KMS-11 (cell line): ENCODE measurements at regions not wholly inside any gene's neighbourhood (a gene's known extent, or its start where the extent isn't known, plus 50 kb on each side); places are given as distances from the start of the nearest gene placed in this dataset.

Source experiments
- H2AFZ ChIP-seq: fragments of 200-600 bp; sonication (generic); 2 replicates; pipeline ENCODE4 v1.6.1; 2016; ENCODE audit warnings: antibody characterized with exemption, mixed run types, low read depth
- H3K27ac ChIP-seq: fragments of 200-600 bp; sonication (generic); 2 replicates; pipeline ENCODE4 v1.6.1; 2016; ENCODE audit warnings: mild to moderate bottlenecking, mixed run types
- H3K27me3 ChIP-seq: fragments of 200-600 bp; sonication (generic); 2 replicates; pipeline ENCODE4 v1.6.1; 2017; ENCODE audit warnings: mild to moderate bottlenecking, low read depth, mixed run types, moderate library complexity; ENCODE audit not compliant: insufficient read depth
- H3K36me3 ChIP-seq: fragments of 200-600 bp; sonication (generic); 2 replicates; pipeline ENCODE4 v1.6.1; 2017; ENCODE audit warnings: mild to moderate bottlenecking, mixed run types; ENCODE audit not compliant: insufficient read depth
- H3K4me1 ChIP-seq: fragments of 200-600 bp; sonication (generic); 2 replicates; pipeline ENCODE4 v1.6.1; 2016; ENCODE audit warnings: mild to moderate bottlenecking, low read depth, mixed run types; ENCODE audit not compliant: poor library complexity, severe bottlenecking
- H3K4me2 ChIP-seq: fragments of 200-600 bp; sonication (generic); 2 replicates; pipeline ENCODE4 v1.7.0; 2016; ENCODE audit warnings: mild to moderate bottlenecking, mixed run types
- H3K4me3 ChIP-seq: fragments of 200-600 bp; sonication (generic); IDR thresholded peaks from 2 replicates; pipeline ENCODE4 v1.6.1; 2017; ENCODE audit warnings: low read depth, low read length, mixed read lengths; ENCODE audit not compliant: insufficient read depth
- H3K79me2 ChIP-seq: fragments of 200-600 bp; sonication (generic); 2 replicates; pipeline ENCODE4 v1.6.1; 2016; ENCODE audit warnings: low read depth, mixed run types; ENCODE audit not compliant: insufficient read depth
- H3K9ac ChIP-seq: fragments of 200-600 bp; sonication (generic); 2 replicates; pipeline ENCODE4 v1.6.1; 2016; ENCODE audit warnings: mild to moderate bottlenecking, mixed run types
- H4K20me1 ChIP-seq: fragments of 200-600 bp; sonication (generic); 2 replicates; pipeline ENCODE4 v1.6.1; 2016; ENCODE audit warnings: mild to moderate bottlenecking, mixed run types; ENCODE audit not compliant: insufficient read depth
- TF ChIP-seq, protein P1 (sequence below): fragments of 200-600 bp; sonication (generic); conservative IDR thresholded peaks from 2 replicates; pipeline ENCODE4 v1.6.1; 2017; ENCODE audit warnings: low read depth, mild to moderate bottlenecking, antibody characterized with exemption, low read length, moderate library complexity, mixed read lengths

DNA sequence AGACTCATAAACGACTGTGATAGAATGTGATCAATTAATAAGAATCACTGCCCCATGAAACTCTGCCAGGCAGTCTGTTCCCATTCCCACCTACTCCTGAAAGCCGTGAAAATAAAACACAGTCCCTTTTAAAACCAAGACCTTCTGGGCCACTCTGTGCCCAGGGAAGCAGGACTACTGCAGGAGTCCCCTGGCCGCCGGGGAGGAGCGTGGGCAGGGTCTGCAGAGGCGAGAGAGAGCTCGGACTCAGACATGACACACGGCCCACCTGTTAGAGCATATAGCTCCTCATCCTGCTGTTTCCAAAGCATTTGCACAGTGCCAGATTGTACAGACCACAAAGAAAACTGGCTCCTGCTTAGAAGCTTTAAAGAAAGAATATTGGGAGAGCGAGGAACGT, 400.5 kb downstream of the SHANK2 start:
- no peak overlapping the region for H2AFZ ChIP-seq
- no peaks in the 10 kb centered on the region for H3K36me3 ChIP-seq
- H4K20me1 ChIP-seq: no peaks in the 10 kb centered on the region
- H3K27ac ChIP-seq: no peak overlapping the region
- H3K4me1 ChIP-seq: no peaks in the 10 kb centered on the region
- no peak overlapping the region for H3K4me2 ChIP-seq
- H3K79me2 ChIP-seq: no peaks in the 10 kb centered on the region
- H3K4me3 ChIP-seq: no peak overlapping the region
- TF ChIP-seq, protein P1, sequence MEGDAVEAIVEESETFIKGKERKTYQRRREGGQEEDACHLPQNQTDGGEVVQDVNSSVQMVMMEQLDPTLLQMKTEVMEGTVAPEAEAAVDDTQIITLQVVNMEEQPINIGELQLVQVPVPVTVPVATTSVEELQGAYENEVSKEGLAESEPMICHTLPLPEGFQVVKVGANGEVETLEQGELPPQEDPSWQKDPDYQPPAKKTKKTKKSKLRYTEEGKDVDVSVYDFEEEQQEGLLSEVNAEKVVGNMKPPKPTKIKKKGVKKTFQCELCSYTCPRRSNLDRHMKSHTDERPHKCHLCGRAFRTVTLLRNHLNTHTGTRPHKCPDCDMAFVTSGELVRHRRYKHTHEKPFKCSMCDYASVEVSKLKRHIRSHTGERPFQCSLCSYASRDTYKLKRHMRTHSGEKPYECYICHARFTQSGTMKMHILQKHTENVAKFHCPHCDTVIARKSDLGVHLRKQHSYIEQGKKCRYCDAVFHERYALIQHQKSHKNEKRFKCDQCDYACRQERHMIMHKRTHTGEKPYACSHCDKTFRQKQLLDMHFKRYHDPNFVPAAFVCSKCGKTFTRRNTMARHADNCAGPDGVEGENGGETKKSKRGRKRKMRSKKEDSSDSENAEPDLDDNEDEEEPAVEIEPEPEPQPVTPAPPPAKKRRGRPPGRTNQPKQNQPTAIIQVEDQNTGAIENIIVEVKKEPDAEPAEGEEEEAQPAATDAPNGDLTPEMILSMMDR: no peak
- H3K9ac ChIP-seq: no peak overlapping the region
- no peaks in the 10 kb centered on the region for H3K27me3 ChIP-seq

DNA sequence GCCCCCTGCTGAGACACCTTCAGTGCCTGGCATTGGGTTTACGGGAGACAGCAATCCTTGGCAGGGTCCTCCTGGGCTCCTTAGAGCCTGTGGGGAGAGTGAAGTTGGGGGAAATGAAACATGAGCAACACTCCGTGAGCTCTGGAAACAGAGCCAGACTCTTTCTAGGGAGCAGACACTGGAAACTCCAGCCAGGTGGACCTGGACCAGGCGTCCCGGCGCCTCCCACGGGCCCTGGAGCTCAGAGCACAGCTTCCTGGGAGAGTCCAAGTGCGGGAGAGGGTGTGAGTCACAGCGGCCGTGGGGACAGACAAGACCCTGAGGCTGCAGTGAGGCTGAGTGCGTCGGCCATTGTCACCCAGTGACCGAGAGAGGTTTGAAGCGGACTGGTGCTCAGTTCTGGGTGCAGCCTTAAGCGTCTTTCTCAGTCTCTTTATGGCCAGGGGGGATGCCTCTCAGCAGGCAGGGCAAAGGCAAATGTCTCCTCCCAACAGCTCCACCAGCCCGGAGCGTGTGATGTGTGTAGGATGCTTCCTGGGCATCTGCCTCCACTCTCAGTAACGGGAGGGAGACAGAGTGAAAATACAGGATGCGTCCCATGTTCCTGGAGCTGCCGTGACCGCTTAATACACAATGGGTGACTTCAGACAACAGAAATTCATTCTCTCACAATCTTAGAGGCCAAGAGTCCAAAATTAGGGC, 399.2 kb downstream of the SHANK2 start:
- Histone ChIP-seq H3K9ac (no peak overlapping the region), H2AFZ (no peak overlapping the region), H3K27ac (no peak overlapping the region), H3K79me2 (no peaks in the 10 kb centered on the region), H3K27me3 (no peaks in the 10 kb centered on the region), H3K4me3 (no peak overlapping the region), H3K36me3 (no peaks in the 10 kb centered on the region), H3K4me1 (no peaks in the 10 kb centered on the region), H3K4me2 (no peak overlapping the region), H4K20me1 (no peaks in the 10 kb centered on the region)
- TF ChIP-seq, protein P1: no peak

DNA sequence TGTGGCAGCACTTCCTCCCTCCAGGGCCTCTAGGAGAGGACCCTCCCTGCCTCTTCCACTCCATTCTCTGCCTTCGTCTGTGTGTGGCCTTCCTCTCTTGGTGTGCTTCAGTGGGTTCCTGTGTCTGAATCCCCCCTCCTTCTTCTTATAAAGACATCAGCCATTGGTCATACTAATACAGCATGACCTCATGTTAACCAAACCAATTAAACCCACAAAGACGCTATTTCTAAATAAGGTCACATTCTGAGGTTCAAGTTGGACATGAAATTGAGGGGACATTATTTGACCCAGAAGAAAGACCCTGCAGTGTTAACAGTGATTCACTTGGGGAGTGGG, 398.6 kb downstream of the SHANK2 start:
- Histone ChIP-seq H3K27me3 (no peaks in the 10 kb centered on the region), H3K79me2 (no peaks in the 10 kb centered on the region)
- TF ChIP-seq, protein P1: no peak

DNA sequence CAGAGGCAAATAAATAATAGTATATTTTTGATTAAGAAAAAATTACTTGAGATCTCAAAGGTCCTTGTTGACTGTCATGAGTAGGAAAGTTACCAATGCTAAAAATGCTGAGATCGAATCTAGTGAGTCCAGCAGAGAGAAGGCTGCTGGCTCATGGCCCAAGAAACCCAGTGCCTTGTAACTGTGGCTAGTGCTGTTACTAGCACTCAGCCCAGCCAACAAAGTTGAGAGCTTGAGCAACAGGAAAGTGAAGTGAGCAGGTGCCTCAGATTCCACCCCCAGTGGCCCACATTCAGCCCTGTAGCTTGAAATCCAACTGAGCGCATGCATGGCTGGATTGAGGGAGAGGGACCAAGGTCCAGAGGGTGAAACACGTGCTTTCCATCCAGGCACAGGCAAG, 398.2 kb downstream of the SHANK2 start:
- H3K4me3 ChIP-seq: no peak overlapping the region
- H3K4me1 ChIP-seq: no peaks in the 10 kb centered on the region
- H3K79me2 ChIP-seq: no peaks in the 10 kb centered on the region
- H3K27ac ChIP-seq: no peak overlapping the region
- no peaks in the 10 kb centered on the region for H3K36me3 ChIP-seq
- no peak overlapping the region for H3K9ac ChIP-seq
- H2AFZ ChIP-seq: no peak overlapping the region
- no peaks in the 10 kb centered on the region for H4K20me1 ChIP-seq
- no peak overlapping the region for H3K4me2 ChIP-seq
- TF ChIP-seq, protein P1: no peak
- H3K27me3 ChIP-seq: no peaks in the 10 kb centered on the region

More for the DNA sequence above, 398.6 kb downstream of the SHANK2 start:
- H3K9ac ChIP-seq: no peak overlapping the region
- H3K27ac ChIP-seq: no peak overlapping the region
- no peaks in the 10 kb centered on the region for H4K20me1 ChIP-seq
- H2AFZ ChIP-seq: no peak overlapping the region
- H3K4me1 ChIP-seq: no peaks in the 10 kb centered on the region
- no peak overlapping the region for H3K4me2 ChIP-seq
- H3K36me3 ChIP-seq: no peaks in the 10 kb centered on the region
- H3K4me3 ChIP-seq: no peak overlapping the region
